C4-2B (cell line): ENCODE measurements at regions not wholly inside any gene's neighbourhood (a gene's known extent, or its start where the extent isn't known, plus 50 kb on each side); places are given as distances from the start of the nearest gene placed in this dataset.
"Not testable (repeated sequence)": the region's sequence is repeated elsewhere in the genome, so short reads cannot be mapped to it uniquely, and the experiment has no call there.

ENCODE experiments used
- CTCF ChIP-seq: fragments of 450-650 bp; conservative IDR thresholded peaks from 2 replicates; pipeline ENCODE4 v1.5.1; 2017; ENCODE audit warnings: mild to moderate bottlenecking
- ZFX ChIP-seq: fragments of 450-650 bp; IDR thresholded peaks from 2 replicates; pipeline ENCODE4 v1.6.1; 2017

GRCh38 chr6:68207612-68208011, 427.5 kb upstream of the ADGRB3 start:
- not testable (repeated sequence) for TF ChIP-seq CTCF, ZFX
